SK-N-MC (cell line): ENCODE measurements at regions not wholly inside any gene's neighbourhood (a gene's known extent, or its start where the extent isn't known, plus 50 kb on each side); places are given as distances from the start of the nearest gene placed in this dataset.
"Not testable (repeated sequence)": the region's sequence is repeated elsewhere in the genome, so short reads cannot be mapped to it uniquely, and the experiment has no call there.

Experiments used
- DNase-seq: peaks from one replicate; pipeline ENCODE4 v3.0.0-alpha.2; 2011; ENCODE audit warnings: low read depth, low spot score
- H3K27ac ChIP-seq: fragments of 200-600 bp; sonication (generic); 2 replicates; pipeline ENCODE4 v1.5.1; 2016; ENCODE audit warnings: mixed run types
- H3K36me3 ChIP-seq: fragments of 200-600 bp; sonication (generic); 2 replicates; pipeline ENCODE4 v1.6.1; 2017; ENCODE audit warnings: antibody characterized with exemption, low read length, mixed read lengths; ENCODE audit not compliant: insufficient read depth
- H3K4me3 ChIP-seq: fragments of 200-600 bp; sonication (generic); 2 replicates; pipeline ENCODE4 v1.5.1; 2016
- H3K9ac ChIP-seq: fragments of 200-600 bp; sonication (generic); 2 replicates; pipeline ENCODE4 v1.8.0; 2017; ENCODE audit warnings: mixed run types, mixed read lengths; ENCODE audit not compliant: insufficient read length
- H3K9me3 ChIP-seq: fragments of 200-600 bp; sonication (generic); 2 replicates; pipeline ENCODE4 v1.6.1; 2017; ENCODE audit warnings: low read depth, mild to moderate bottlenecking, antibody characterized with exemption, low read length, moderate library complexity, mixed read lengths
- EZH2 ChIP-seq: fragments of 200-600 bp; sonication (generic); IDR thresholded peaks from one replicate; pipeline ENCODE4 v1.6.1; 2017; ENCODE audit warnings: antibody characterized with exemption
- FOXP2 ChIP-seq: optimal IDR thresholded peaks from 2 replicates; pipeline ENCODE3; 2011; ENCODE audit warnings: mild to moderate bottlenecking, moderate library complexity; ENCODE audit not compliant: insufficient read depth; ENCODE audit errors: extremely low read length, control extremely low read depth
- POLR2AphosphoS5 ChIP-seq: IDR thresholded peaks from 2 replicates; pipeline ENCODE4 v1.6.1; 2012; ENCODE audit warnings: mild to moderate bottlenecking, low read depth, low read length, borderline replicate concordance

DNA sequence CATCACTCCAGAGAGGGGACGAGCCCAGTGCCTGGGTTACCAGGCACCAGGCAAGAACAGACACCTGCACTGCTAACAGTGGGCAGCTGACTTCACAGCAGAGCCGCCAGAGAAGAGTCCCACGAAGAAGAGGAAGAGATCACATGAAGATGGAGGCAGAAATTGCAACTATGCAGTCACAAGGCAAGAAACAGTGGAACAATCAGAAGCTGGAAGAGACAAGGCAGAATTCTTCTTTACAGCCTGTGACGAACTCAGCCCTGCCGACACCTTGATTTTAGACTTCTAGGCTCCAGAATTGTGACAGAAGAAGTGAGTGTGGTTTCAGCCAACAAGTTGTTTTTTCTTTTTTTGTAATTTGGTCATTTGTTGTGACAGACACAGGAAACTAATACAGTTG is 59.2 kb downstream of the IL12A start:
- no peak overlapping the region for H3K9ac ChIP-seq
- H3K4me3 ChIP-seq, result no peak overlapping the region
- no peak for DNase-seq
- no peaks in the 10 kb centered on the region for H3K36me3 ChIP-seq
- no peaks in the 10 kb centered on the region for H3K9me3 ChIP-seq
- no peak for TF ChIP-seq EZH2
- no peak for TF ChIP-seq POLR2AphosphoS5
- TF ChIP-seq FOXP2, result no peak
- H3K27ac ChIP-seq, result no peak overlapping the region

GRCh38 chr3:160049038-160049437 is 60.4 kb downstream of the IL12A start:
- DNase-seq, result no peak
- TF ChIP-seq POLR2AphosphoS5 (no peak), FOXP2 (no peak), EZH2 (no peak)
- H3K4me3 ChIP-seq, result no peak overlapping the region
- H3K9me3 ChIP-seq, result no peaks in the 10 kb centered on the region
- no peak overlapping the region for H3K9ac ChIP-seq
- no peak overlapping the region for H3K27ac ChIP-seq
- no peaks in the 10 kb centered on the region for H3K36me3 ChIP-seq

- DNase-seq, result no peak
- H3K27ac ChIP-seq, result no peak overlapping the region
- no peak overlapping the region for H3K4me3 ChIP-seq
- H3K36me3 ChIP-seq, result no peaks in the 10 kb centered on the region
- TF ChIP-seq FOXP2 (no peak), POLR2AphosphoS5 (no peak), EZH2 (no peak)
- no peak overlapping the region for H3K9ac ChIP-seq
- H3K9me3 ChIP-seq, result no peaks in the 10 kb centered on the region
Measured at GRCh38 chr3:160049565-160049964, 60.9 kb downstream of the IL12A start.

DNA sequence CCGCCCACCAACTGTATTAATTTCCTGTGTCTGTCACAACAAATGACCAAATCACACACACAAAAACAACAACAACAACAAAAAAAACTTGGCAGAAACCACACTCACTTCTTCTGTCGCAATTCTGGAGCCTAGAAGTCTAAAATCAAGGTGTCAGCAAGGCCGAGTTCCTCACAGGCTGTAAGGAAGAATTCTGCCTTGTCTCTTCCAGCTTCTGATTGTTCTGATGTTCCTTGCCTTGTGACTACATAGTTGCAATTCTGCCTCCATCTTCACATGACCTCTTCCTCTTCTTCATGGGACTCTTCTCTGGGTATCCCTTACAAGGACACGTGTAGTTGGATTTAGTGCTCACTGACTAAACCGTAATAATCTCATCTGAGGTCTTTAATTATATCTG is 61.4 kb downstream of the IL12A start:
- Histone ChIP-seq H3K9ac (no peak overlapping the region), H3K4me3 (no peak overlapping the region), H3K9me3 (no peaks in the 10 kb centered on the region), H3K36me3 (no peaks in the 10 kb centered on the region), H3K27ac (no peak overlapping the region)
- TF ChIP-seq POLR2AphosphoS5, result no peak
- no peak for TF ChIP-seq EZH2
- no peak for TF ChIP-seq FOXP2
- DNase-seq, result no peak

GRCh38 chr3:160052385-160053047 is 63.9 kb downstream of the IL12A start:
- no peaks in the 10 kb centered on the region for H3K9me3 ChIP-seq
- H3K36me3 ChIP-seq, result no peaks in the 10 kb centered on the region
- H3K9ac ChIP-seq, result no peak overlapping the region
- no peak for TF ChIP-seq EZH2
- no peak for TF ChIP-seq FOXP2
- TF ChIP-seq POLR2AphosphoS5, result no peak
- no peak overlapping the region for H3K27ac ChIP-seq
- DNase-seq, result no peak
- H3K4me3 ChIP-seq, result no peak overlapping the region

DNA sequence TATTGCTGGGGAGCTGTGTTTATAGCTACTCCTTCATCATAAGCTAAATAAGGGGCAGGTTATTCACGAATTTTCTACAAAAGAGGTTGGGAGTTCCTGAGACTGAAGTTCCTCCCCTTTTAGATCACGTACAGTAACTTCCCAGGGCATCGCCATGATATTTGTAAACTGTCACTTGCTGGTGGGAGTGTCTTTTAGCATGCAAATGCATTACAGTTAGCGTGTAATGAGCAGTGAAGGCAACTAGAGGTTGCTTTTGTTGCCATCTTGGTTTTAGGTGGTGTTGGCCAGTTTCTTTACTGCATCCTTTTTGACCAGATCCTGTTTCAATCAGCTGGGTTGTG is 64.4 kb downstream of the IL12A start:
- Histone ChIP-seq H3K36me3 (no peaks in the 10 kb centered on the region), H3K9me3 (no peaks in the 10 kb centered on the region), H3K9ac (no peak overlapping the region), H3K27ac (no peak overlapping the region), H3K4me3 (no peak overlapping the region)
- no peak for DNase-seq
- no peak for TF ChIP-seq POLR2AphosphoS5
- TF ChIP-seq FOXP2, result no peak
- no peak for TF ChIP-seq EZH2

- H3K36me3 ChIP-seq, DNase-seq: not testable (repeated sequence)
Measured at GRCh38 chr3:160054862-160055261, 66.2 kb downstream of the IL12A start.

DNA sequence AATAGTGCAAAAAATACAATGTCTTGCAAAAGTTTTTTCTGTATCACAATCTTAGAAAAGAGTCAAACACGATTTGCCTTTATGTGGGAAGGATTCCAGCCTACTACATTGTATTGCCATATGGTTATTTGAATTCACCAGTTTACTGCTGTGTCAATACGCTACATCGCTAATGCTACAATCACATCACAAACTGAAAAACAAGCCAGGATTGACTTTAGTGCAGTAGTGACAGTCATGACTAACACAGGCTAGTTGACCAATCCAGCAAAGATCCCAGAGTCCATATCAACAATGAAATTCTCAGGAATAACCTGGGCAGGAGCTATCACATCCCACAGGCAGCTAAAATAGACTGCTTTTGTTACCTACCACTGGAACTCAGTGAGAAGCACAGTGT is 67.0 kb downstream of the IL12A start:
- DNase-seq, result no peak
- no peak overlapping the region for H3K9ac ChIP-seq
- no peaks in the 10 kb centered on the region for H3K36me3 ChIP-seq
- H3K27ac ChIP-seq, result no peak overlapping the region
- H3K4me3 ChIP-seq, result no peak overlapping the region
- no peaks in the 10 kb centered on the region for H3K9me3 ChIP-seq
- no peak for TF ChIP-seq FOXP2
- TF ChIP-seq EZH2, result no peak
- no peak for TF ChIP-seq POLR2AphosphoS5

More at GRCh38 chr3:160054862-160055261, 66.2 kb downstream of the IL12A start:
- H3K9me3 ChIP-seq, H3K9ac ChIP-seq, H3K27ac ChIP-seq, H3K4me3 ChIP-seq: not testable (repeated sequence)

DNA sequence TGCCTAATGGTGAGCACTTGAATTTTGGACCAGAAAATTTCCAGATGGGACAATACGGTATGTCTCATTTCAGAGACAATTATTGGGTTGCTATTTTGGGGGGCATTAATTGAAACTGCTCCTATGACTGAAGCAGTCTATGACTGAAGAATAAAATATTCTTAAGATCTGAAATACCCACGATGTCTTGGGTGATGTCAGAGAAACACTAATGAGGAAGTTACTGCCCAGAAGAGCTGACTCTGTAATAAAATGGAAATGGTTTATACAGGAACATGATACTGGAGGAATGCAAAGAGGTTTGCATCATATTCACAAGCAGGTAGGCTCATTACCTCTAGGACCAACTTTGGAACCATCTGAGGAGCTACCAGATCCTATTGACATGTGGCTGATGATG is 68.7 kb downstream of the IL12A start:
- no peak for TF ChIP-seq POLR2AphosphoS5
- H3K36me3 ChIP-seq, result no peaks in the 10 kb centered on the region
- H3K9ac ChIP-seq, result no peak overlapping the region
- DNase-seq, result no peak
- H3K4me3 ChIP-seq, result no peak overlapping the region
- H3K27ac ChIP-seq, result no peak overlapping the region
- no peaks in the 10 kb centered on the region for H3K9me3 ChIP-seq
